Activated CD4-positive, CD25-positive, alpha-beta regulatory T cell (primary cell): ENCODE measurements at regions not wholly inside any gene's neighbourhood (a gene's known extent, or its start where the extent isn't known, plus 50 kb on each side); places are given as distances from the start of the nearest gene placed in this dataset.

Source experiments
- DNase-seq, 4 experiments: peaks; one replicate each; lab custom pipeline; 2025; lab: John Stamatoyannopoulos, UW

- DNase-seq, result no peak
Observed at GRCh38 chr2:41912337-41912736, 135.5 kb upstream of the PKDCC start.

GRCh38 chr2:41912776-41913175, 135.0 kb upstream of the PKDCC start:
- no peak for DNase-seq

GRCh38 chr2:41913311-41913710, 134.5 kb upstream of the PKDCC start:
- DNase-seq, result no peak

GRCh38 chr2:41913921-41914609, 133.8 kb upstream of the PKDCC start:
- DNase-seq, result no peak

GRCh38 chr2:41914936-41915335, 132.9 kb upstream of the PKDCC start:
- no peak for DNase-seq

GRCh38 chr2:41916177-41916576, 131.6 kb upstream of the PKDCC start:
- no peak for DNase-seq

GRCh38 chr2:41917587-41917986, 130.2 kb upstream of the PKDCC start:
- no peak for DNase-seq

- DNase-seq, result no peak
Observed at GRCh38 chr2:41919135-41919534, 128.7 kb upstream of the PKDCC start.

- DNase-seq, result no peak
Observed at GRCh38 chr2:41920181-41920580, 127.6 kb upstream of the PKDCC start.

- DNase-seq, result no peak
Observed at GRCh38 chr2:41920812-41921211, 127.0 kb upstream of the PKDCC start.

- no peak for DNase-seq
Observed at GRCh38 chr2:41922177-41922576, 125.6 kb upstream of the PKDCC start.

- no peak for DNase-seq
Observed at GRCh38 chr2:41923156-41923786, 124.5 kb upstream of the PKDCC start.

- DNase-seq, result no peak
Observed at GRCh38 chr2:41924024-41924423, 123.8 kb upstream of the PKDCC start.

GRCh38 chr2:41924709-41925408, 123.0 kb upstream of the PKDCC start:
- no peak for DNase-seq

- DNase-seq, result no peak
Observed at GRCh38 chr2:41925712-41926111, 122.1 kb upstream of the PKDCC start.

GRCh38 chr2:41926614-41927580, 120.9 kb upstream of the PKDCC start:
- DNase-seq, result no peak

GRCh38 chr2:41927581-41928264, 120.1 kb upstream of the PKDCC start:
- no peak for DNase-seq

- no peak for DNase-seq
Observed at GRCh38 chr2:41928526-41928925, 119.3 kb upstream of the PKDCC start.

GRCh38 chr2:41930807-41931566, 116.8 kb upstream of the PKDCC start:
- DNase-seq, result no peak

GRCh38 chr2:41932241-41933045, 115.4 kb upstream of the PKDCC start:
- DNase-seq, result no peak
